ENCODE measurements at regions not wholly inside any gene's neighbourhood (a gene's known extent, or its start where the extent isn't known, plus 50 kb on each side); places are given as distances from the start of the nearest gene placed in this dataset.

DNA sequence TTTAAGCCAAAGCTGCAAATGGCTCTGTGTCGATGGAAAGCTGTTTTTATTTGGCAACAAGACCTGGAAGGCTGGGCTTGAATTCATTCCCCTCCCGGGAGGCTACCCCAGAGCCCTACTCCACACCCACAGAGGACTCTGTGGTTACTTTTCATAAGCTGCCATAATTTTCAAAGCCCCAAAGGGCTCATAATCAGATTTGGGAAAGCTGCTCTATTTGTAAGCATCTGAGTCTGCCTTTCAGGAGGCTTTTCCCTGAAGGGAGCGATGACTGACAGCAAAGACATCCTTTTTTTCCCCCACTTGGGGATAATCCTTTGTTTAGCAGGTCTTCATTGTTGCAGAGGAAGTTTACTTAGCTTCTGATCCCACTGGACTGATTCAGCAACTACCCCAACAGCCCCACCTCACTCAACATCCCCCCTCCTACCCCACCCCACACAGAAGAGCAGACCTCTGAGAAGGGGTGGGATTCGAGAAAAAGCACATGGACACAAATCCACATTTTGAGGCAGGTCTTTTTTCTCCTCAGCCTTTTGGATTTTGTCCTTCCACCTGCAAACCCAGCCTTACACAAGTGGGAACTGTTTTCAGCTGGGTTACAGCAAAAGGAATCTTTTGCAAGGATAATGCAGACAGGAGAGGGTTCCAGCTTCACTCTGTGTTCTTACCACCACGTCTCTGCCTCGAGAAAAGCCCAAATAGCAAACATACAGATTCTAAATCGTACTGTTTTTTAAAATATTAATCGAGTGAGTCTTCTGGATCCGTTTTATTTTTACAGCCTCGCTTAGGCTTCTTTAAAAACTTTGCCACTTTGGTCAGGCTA is 244.4 kb upstream of the TUT7 start:
- H3K9me3 ChIP-seq (ENCODE audit: control insufficient read depth in 2 of 2, low read length in 2 of 2): peaks cover 0 to 3% of the 10 kb centered on the region in 2 donors
- no peak overlapping the region for H3K27ac ChIP-seq (ENCODE audit: low read length)
- no peaks in the 10 kb centered on the region for H3K4me1 ChIP-seq (ENCODE audit: control insufficient read depth, insufficient read depth, low read length)
- H3K36me3 ChIP-seq (ENCODE audit: control insufficient read depth in 2 of 2, insufficient read depth in 2 of 2, low read length in 2 of 2): no peaks in the 10 kb centered on the region
- no peak overlapping the region for H3K9ac ChIP-seq (ENCODE audit: low read length in 2 of 2)
- no peaks in the 10 kb centered on the region for H3K27me3 ChIP-seq (ENCODE audit: control insufficient read depth in 1 of 2, insufficient read depth in 2 of 2, low read length in 2 of 2)
- no peak overlapping the region for H3K4me3 ChIP-seq (ENCODE audit: low read length in 2 of 2)

GRCh38 chr9:86594724-86595123 is 240.5 kb upstream of the TUT7 start:
- Histone ChIP-seq H3K9me3 (ENCODE audit: control insufficient read depth in 2 of 2, low read length in 2 of 2) (peaks cover 0 to 3% of the 10 kb centered on the region in 2 donors), H3K9ac (ENCODE audit: low read length in 2 of 2) (no peak overlapping the region), H3K4me1 (ENCODE audit: control insufficient read depth, insufficient read depth, low read length) (no peaks in the 10 kb centered on the region), H3K4me3 (ENCODE audit: low read length in 2 of 2) (no peak overlapping the region), H3K27ac (ENCODE audit: low read length) (no peak overlapping the region), H3K36me3 (ENCODE audit: control insufficient read depth in 2 of 2, insufficient read depth in 2 of 2, low read length in 2 of 2) (no peaks in the 10 kb centered on the region), H3K27me3 (ENCODE audit: control insufficient read depth in 1 of 2, insufficient read depth in 2 of 2, low read length in 2 of 2) (no peaks in the 10 kb centered on the region)

- Histone ChIP-seq H3K27ac (ENCODE audit: low read length) (no peak overlapping the region), H3K4me1 (ENCODE audit: control insufficient read depth, insufficient read depth, low read length) (no peaks in the 10 kb centered on the region), H3K9me3 (ENCODE audit: control insufficient read depth in 2 of 2, low read length in 2 of 2) (peaks cover 0 to 3% of the 10 kb centered on the region in 2 donors), H3K4me3 (ENCODE audit: low read length in 2 of 2) (no peak overlapping the region), H3K9ac (ENCODE audit: low read length in 2 of 2) (no peak overlapping the region), H3K27me3 (ENCODE audit: control insufficient read depth in 1 of 2, insufficient read depth in 2 of 2, low read length in 2 of 2) (no peaks in the 10 kb centered on the region), H3K36me3 (ENCODE audit: control insufficient read depth in 2 of 2, insufficient read depth in 2 of 2, low read length in 2 of 2) (no peaks in the 10 kb centered on the region)
Observed at GRCh38 chr9:86591472-86591871, 237.3 kb upstream of the TUT7 start.

DNA sequence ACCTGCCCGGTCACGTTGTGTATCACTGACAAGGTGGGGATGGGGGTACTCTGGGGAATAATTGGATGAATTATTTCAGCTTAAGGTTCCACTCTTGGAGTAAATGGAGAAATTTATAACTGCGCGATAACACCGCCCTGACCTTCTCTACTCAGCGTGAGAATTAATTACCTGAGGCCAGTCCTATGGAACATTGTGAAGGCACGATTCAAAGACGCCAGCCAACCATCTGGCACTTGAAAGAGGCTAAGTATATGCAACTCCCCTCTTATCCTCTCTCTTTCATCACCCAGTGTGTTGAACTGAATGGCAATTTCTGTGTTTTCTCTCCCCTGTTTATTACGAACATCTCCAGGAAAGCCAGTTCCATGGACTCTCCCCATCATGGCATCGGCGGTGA is 235.5 kb upstream of the TUT7 start:
- Histone ChIP-seq H3K4me3 (ENCODE audit: low read length in 2 of 2) (no peak overlapping the region), H3K9me3 (ENCODE audit: control insufficient read depth in 2 of 2, low read length in 2 of 2) (no peaks in the 10 kb centered on the region), H3K27ac (ENCODE audit: low read length) (no peak overlapping the region), H3K36me3 (ENCODE audit: control insufficient read depth in 2 of 2, insufficient read depth in 2 of 2, low read length in 2 of 2) (no peaks in the 10 kb centered on the region), H3K9ac (ENCODE audit: low read length in 2 of 2) (no peak overlapping the region), H3K27me3 (ENCODE audit: control insufficient read depth in 1 of 2, insufficient read depth in 2 of 2, low read length in 2 of 2) (no peaks in the 10 kb centered on the region), H3K4me1 (ENCODE audit: control insufficient read depth, insufficient read depth, low read length) (peaks cover 3% of the 10 kb centered on the region)

DNA sequence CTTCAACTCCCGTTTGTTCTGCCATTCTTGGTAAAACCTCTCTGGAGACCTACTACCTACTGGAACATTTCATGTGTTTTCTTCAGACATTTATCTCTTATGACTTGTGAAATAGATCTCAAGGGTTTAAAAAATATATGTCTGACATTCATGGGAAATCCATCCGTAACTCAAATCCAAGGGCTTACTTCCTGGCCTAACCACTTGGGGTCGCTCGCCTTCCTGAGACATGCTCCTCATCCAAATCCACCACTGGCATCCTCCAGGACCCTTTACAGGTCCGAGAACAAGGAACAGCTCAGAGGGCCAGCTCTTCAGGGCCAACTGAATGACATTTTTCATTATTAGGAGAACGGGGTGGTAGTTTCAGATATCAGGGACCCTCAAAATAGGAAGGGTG is 235.1 kb upstream of the TUT7 start:
- no peaks in the 10 kb centered on the region for H3K9me3 ChIP-seq (ENCODE audit: control insufficient read depth in 2 of 2, low read length in 2 of 2)
- no peaks in the 10 kb centered on the region for H3K27me3 ChIP-seq (ENCODE audit: control insufficient read depth in 1 of 2, insufficient read depth in 2 of 2, low read length in 2 of 2)
- peaks cover 3% of the 10 kb centered on the region for H3K4me1 ChIP-seq (ENCODE audit: control insufficient read depth, insufficient read depth, low read length)
- H3K36me3 ChIP-seq (ENCODE audit: control insufficient read depth in 2 of 2, insufficient read depth in 2 of 2, low read length in 2 of 2): no peaks in the 10 kb centered on the region
- H3K27ac ChIP-seq (ENCODE audit: low read length): no peak overlapping the region
- H3K9ac ChIP-seq (ENCODE audit: low read length in 2 of 2): no peak overlapping the region
- H3K4me3 ChIP-seq (ENCODE audit: low read length in 2 of 2): no peak overlapping the region

DNA sequence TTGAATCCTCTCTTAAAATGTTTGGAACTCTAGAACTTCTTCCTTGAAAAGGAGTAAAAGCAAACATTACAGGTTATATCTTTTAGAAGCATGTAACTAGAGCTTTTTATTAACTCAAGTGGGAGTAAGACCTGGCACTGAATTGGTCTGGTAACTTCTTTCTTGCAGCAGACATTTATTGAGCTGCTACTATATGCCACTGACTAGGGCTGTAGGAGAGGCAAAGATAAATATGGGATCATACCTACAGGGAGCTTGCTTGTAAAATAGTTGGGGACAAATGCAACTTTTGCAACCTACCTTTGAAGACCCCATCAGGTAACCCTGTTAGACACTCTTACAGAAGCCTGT is 231.9 kb upstream of the TUT7 start:
- Histone ChIP-seq H3K27ac (ENCODE audit: low read length) (no peak overlapping the region), H3K9me3 (ENCODE audit: control insufficient read depth in 2 of 2, low read length in 2 of 2) (no peaks in the 10 kb centered on the region), H3K36me3 (ENCODE audit: control insufficient read depth in 2 of 2, insufficient read depth in 2 of 2, low read length in 2 of 2) (no peaks in the 10 kb centered on the region), H3K9ac (ENCODE audit: low read length in 2 of 2) (peak overlapping the region in 1 of 2 donors; percentile 8), H3K4me3 (ENCODE audit: low read length in 2 of 2) (peak overlapping the region; percentile 19 to 55), H3K27me3 (ENCODE audit: control insufficient read depth in 1 of 2, insufficient read depth in 2 of 2, low read length in 2 of 2) (no peaks in the 10 kb centered on the region), H3K4me1 (ENCODE audit: control insufficient read depth, insufficient read depth, low read length) (peaks cover 3% of the 10 kb centered on the region)

DNA sequence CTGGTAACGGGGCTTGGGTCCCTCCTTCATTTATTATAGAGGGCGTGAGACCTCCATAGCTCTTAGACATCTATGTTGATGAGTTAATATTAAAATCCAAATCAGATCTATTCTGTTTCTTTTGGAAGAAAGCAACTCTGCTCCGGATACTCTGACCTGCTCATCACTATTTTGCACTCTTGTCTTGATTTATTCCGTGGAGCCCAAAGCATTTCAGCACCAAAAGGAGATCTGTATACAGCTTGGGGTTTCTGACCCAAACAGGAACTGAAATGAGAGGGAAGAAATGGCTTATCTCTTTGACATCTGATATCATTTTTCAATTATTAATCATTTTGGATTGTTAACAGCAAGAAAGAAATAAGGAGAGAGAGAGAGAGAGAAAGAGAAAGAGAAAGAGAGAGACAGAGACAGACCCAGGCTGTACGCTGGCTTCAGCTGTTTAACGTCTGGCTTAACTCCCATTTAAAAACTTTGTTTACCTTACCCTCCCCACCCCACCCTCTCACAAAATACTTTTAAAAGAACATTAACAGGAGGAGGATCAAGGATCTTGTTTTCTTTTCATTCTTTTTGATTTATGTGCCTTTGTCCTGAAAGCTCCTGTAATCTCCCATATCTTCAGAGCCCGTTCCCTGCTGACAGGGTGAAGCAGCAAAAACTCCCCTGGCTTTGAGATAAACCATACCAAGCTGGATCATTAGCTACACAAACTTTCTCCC is 231.4 kb upstream of the TUT7 start:
- peak overlapping the region; percentile 19 to 55 for H3K4me3 ChIP-seq (ENCODE audit: low read length in 2 of 2)
- no peak overlapping the region for H3K27ac ChIP-seq (ENCODE audit: low read length)
- H3K9me3 ChIP-seq (ENCODE audit: control insufficient read depth in 2 of 2, low read length in 2 of 2): no peaks in the 10 kb centered on the region
- peak overlapping the region in 1 of 2 donors; percentile 8 for H3K9ac ChIP-seq (ENCODE audit: low read length in 2 of 2)
- H3K36me3 ChIP-seq (ENCODE audit: control insufficient read depth in 2 of 2, insufficient read depth in 2 of 2, low read length in 2 of 2): no peaks in the 10 kb centered on the region
- H3K4me1 ChIP-seq (ENCODE audit: control insufficient read depth, insufficient read depth, low read length): peaks cover 3% of the 10 kb centered on the region
- no peaks in the 10 kb centered on the region for H3K27me3 ChIP-seq (ENCODE audit: control insufficient read depth in 1 of 2, insufficient read depth in 2 of 2, low read length in 2 of 2)

GRCh38 chr9:86580688-86581087 is 226.5 kb upstream of the TUT7 start:
- Histone ChIP-seq H3K9ac (ENCODE audit: low read length in 2 of 2) (no peak overlapping the region), H3K9me3 (ENCODE audit: control insufficient read depth in 2 of 2, low read length in 2 of 2) (no peaks in the 10 kb centered on the region), H3K27me3 (ENCODE audit: control insufficient read depth in 1 of 2, insufficient read depth in 2 of 2, low read length in 2 of 2) (no peaks in the 10 kb centered on the region), H3K4me1 (ENCODE audit: control insufficient read depth, insufficient read depth, low read length) (peaks cover 10% of the 10 kb centered on the region), H3K27ac (ENCODE audit: low read length) (no peak overlapping the region), H3K36me3 (ENCODE audit: control insufficient read depth in 2 of 2, insufficient read depth in 2 of 2, low read length in 2 of 2) (no peaks in the 10 kb centered on the region), H3K4me3 (ENCODE audit: low read length in 2 of 2) (no peak overlapping the region)

GRCh38 chr9:86578722-86579121 is 224.5 kb upstream of the TUT7 start:
- H3K9ac ChIP-seq (ENCODE audit: low read length in 2 of 2): no peak overlapping the region
- no peaks in the 10 kb centered on the region for H3K9me3 ChIP-seq (ENCODE audit: control insufficient read depth in 2 of 2, low read length in 2 of 2)
- H3K27ac ChIP-seq (ENCODE audit: low read length): no peak overlapping the region
- H3K4me1 ChIP-seq (ENCODE audit: control insufficient read depth, insufficient read depth, low read length): peaks cover 6% of the 10 kb centered on the region
- no peaks in the 10 kb centered on the region for H3K27me3 ChIP-seq (ENCODE audit: control insufficient read depth in 1 of 2, insufficient read depth in 2 of 2, low read length in 2 of 2)
- H3K4me3 ChIP-seq (ENCODE audit: low read length in 2 of 2): no peak overlapping the region
- H3K36me3 ChIP-seq (ENCODE audit: control insufficient read depth in 2 of 2, insufficient read depth in 2 of 2, low read length in 2 of 2): no peaks in the 10 kb centered on the region

GRCh38 chr9:86577420-86578333 is 223.5 kb upstream of the TUT7 start:
- H3K4me1 ChIP-seq (ENCODE audit: control insufficient read depth, insufficient read depth, low read length): peaks cover 6% of the 10 kb centered on the region
- no peaks in the 10 kb centered on the region for H3K36me3 ChIP-seq (ENCODE audit: control insufficient read depth in 2 of 2, insufficient read depth in 2 of 2, low read length in 2 of 2)
- H3K27ac ChIP-seq (ENCODE audit: low read length): no peak overlapping the region
- no peak overlapping the region for H3K4me3 ChIP-seq (ENCODE audit: low read length in 2 of 2)
- H3K27me3 ChIP-seq (ENCODE audit: control insufficient read depth in 1 of 2, insufficient read depth in 2 of 2, low read length in 2 of 2): no peaks in the 10 kb centered on the region
- H3K9ac ChIP-seq (ENCODE audit: low read length in 2 of 2): no peak overlapping the region
- H3K9me3 ChIP-seq (ENCODE audit: control insufficient read depth in 2 of 2, low read length in 2 of 2): no peaks in the 10 kb centered on the region
